IPS-18a (cell line): ENCODE measurements at regions not wholly inside any gene's neighbourhood (a gene's known extent, or its start where the extent isn't known, plus 50 kb on each side); places are given as distances from the start of the nearest gene placed in this dataset.
"Not testable (repeated sequence)": the region's sequence is repeated elsewhere in the genome, so short reads cannot be mapped to it uniquely, and the experiment has no call there.

ENCODE experiments used
- H3K27ac ChIP-seq: one replicate; pipeline ENCODE4 v1.5.1; 2013; ENCODE audit warnings: low read length
- H3K27me3 ChIP-seq: one replicate; pipeline ENCODE4 v1.6.1; 2013; ENCODE audit warnings: mild to moderate bottlenecking, low read length; ENCODE audit not compliant: control insufficient read depth, insufficient read depth
- H3K36me3 ChIP-seq: one replicate; pipeline ENCODE4 v1.6.1; 2013; ENCODE audit warnings: low read depth, low read length; ENCODE audit not compliant: control insufficient read depth
- H3K4me1 ChIP-seq: one replicate; pipeline ENCODE4 v1.6.1; 2013; ENCODE audit warnings: low read depth, low read length; ENCODE audit not compliant: control insufficient read depth
- H3K4me3 ChIP-seq: one replicate; pipeline ENCODE4 v1.5.1; 2013; ENCODE audit warnings: low read length
- H3K9ac ChIP-seq: one replicate; pipeline ENCODE4 v1.6.1; 2013; ENCODE audit warnings: mild to moderate bottlenecking, low read length, moderate library complexity
- H3K9me3 ChIP-seq: one replicate; pipeline ENCODE4 v1.6.1; 2013; ENCODE audit warnings: low read depth, low read length; ENCODE audit not compliant: control insufficient read depth

- Histone ChIP-seq H3K36me3 (no peaks in the 10 kb centered on the region), H3K27ac (no peak overlapping the region), H3K27me3 (peaks cover 14% of the 10 kb centered on the region), H3K4me1 (peaks cover 6% of the 10 kb centered on the region), H3K4me3 (no peak overlapping the region), H3K9ac (no peak overlapping the region), H3K9me3 (no peaks in the 10 kb centered on the region)
Measured at GRCh38 chr18:28281400-28281799, 104.5 kb upstream of the CDH2 start.

- Histone ChIP-seq H3K36me3 (no peaks in the 10 kb centered on the region), H3K27me3 (no peaks in the 10 kb centered on the region), H3K4me1 (no peaks in the 10 kb centered on the region), H3K9me3 (no peaks in the 10 kb centered on the region), H3K9ac (no peak overlapping the region), H3K4me3 (no peak overlapping the region), H3K27ac (no peak overlapping the region)
Measured at GRCh38 chr18:28269750-28270149, 92.8 kb upstream of the CDH2 start.

- no peak overlapping the region for H3K27ac ChIP-seq
- no peaks in the 10 kb centered on the region for H3K9me3 ChIP-seq
- no peak overlapping the region for H3K4me3 ChIP-seq
- H3K27me3 ChIP-seq: no peaks in the 10 kb centered on the region
- H3K4me1 ChIP-seq: no peaks in the 10 kb centered on the region
- H3K9ac ChIP-seq: no peak overlapping the region
- no peaks in the 10 kb centered on the region for H3K36me3 ChIP-seq
Measured at GRCh38 chr18:28267878-28268625, 91.1 kb upstream of the CDH2 start.

- H3K36me3 ChIP-seq: no peaks in the 10 kb centered on the region
- H3K27ac ChIP-seq: no peak overlapping the region
- no peaks in the 10 kb centered on the region for H3K9me3 ChIP-seq
- no peaks in the 10 kb centered on the region for H3K27me3 ChIP-seq
- no peak overlapping the region for H3K4me3 ChIP-seq
- no peak overlapping the region for H3K9ac ChIP-seq
- H3K4me1 ChIP-seq: no peaks in the 10 kb centered on the region
Measured at GRCh38 chr18:28267276-28267675, 90.3 kb upstream of the CDH2 start.

GRCh38 chr18:28256166-28256565 is 79.2 kb upstream of the CDH2 start:
- no peaks in the 10 kb centered on the region for H3K4me1 ChIP-seq
- H3K36me3 ChIP-seq: no peaks in the 10 kb centered on the region
- H3K4me3 ChIP-seq: no peak overlapping the region
- H3K9ac ChIP-seq: no peak overlapping the region
- H3K27me3 ChIP-seq: no peaks in the 10 kb centered on the region
- no peak overlapping the region for H3K27ac ChIP-seq
- H3K9me3 ChIP-seq: no peaks in the 10 kb centered on the region

- Histone ChIP-seq H3K4me1 (peaks cover 3% of the 10 kb centered on the region), H3K27me3 (no peaks in the 10 kb centered on the region), H3K4me3 (no peak overlapping the region), H3K9ac (no peak overlapping the region), H3K36me3 (no peaks in the 10 kb centered on the region), H3K27ac (no peak overlapping the region), H3K9me3 (no peaks in the 10 kb centered on the region)
Measured at GRCh38 chr18:28248653-28249052, 71.7 kb upstream of the CDH2 start.

GRCh38 chr18:28240626-28241025 is 63.7 kb upstream of the CDH2 start:
- not testable (repeated sequence) for H3K36me3 ChIP-seq, H3K27ac ChIP-seq, H3K9ac ChIP-seq, H3K27me3 ChIP-seq, H3K4me3 ChIP-seq, H3K9me3 ChIP-seq, H3K4me1 ChIP-seq

GRCh38 chr18:28236487-28236886 is 59.6 kb upstream of the CDH2 start:
- Histone ChIP-seq H3K4me3 (no peak overlapping the region), H3K36me3 (no peaks in the 10 kb centered on the region), H3K9me3 (no peaks in the 10 kb centered on the region), H3K27me3 (no peaks in the 10 kb centered on the region), H3K27ac (no peak overlapping the region), H3K9ac (no peak overlapping the region), H3K4me1 (no peaks in the 10 kb centered on the region)
